HFF-Myc (cell line): ENCODE measurements at regions not wholly inside any gene's neighbourhood (a gene's known extent, or its start where the extent isn't known, plus 50 kb on each side); places are given as distances from the start of the nearest gene placed in this dataset.

Experiments used
- DNase-seq: peaks from one replicate; pipeline ENCODE4 v3.0.0-alpha.2; 2011; ENCODE audit warnings: low read depth; ENCODE audit errors: extremely low read depth
- H3K4me3 ChIP-seq: replicated peaks from 2 replicates; pipeline ENCODE4 v1.5.1; 2011; ENCODE audit warnings: low read depth, mild to moderate bottlenecking, control low read depth, low read length
- CTCF ChIP-seq: IDR thresholded peaks from 2 replicates; pipeline ENCODE4 v1.5.1; 2012; ENCODE audit warnings: mild to moderate bottlenecking, low read depth, low read length, control low read depth; ENCODE audit errors: missing control alignments

- no peak for TF ChIP-seq CTCF
- DNase-seq = no peak
- H3K4me3 ChIP-seq = no peak overlapping the region
Measured at GRCh38 chr2:56542213-56542612, 358.4 kb downstream of the CCDC85A start.

DNA sequence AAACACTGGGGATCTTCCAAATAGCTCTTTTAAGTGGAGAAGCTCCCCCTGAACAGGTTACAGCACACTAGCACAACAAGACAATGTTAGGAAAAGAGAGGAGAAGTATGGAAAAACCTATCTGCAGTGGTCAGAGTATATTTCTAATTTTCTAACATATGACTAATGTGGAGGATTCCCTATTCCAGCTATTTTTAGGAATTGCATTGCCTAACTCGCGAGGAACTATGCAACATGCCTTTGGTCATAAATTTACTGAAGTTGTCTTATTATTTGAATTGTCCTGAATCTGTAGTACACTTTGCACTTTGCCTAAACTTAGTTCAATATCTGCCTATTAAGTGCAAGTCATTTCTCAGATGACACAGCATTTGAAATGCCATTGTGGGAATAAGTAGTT, 381.4 kb downstream of the CCDC85A start:
- no peak for TF ChIP-seq CTCF
- no peak for DNase-seq
- no peak overlapping the region for H3K4me3 ChIP-seq

GRCh38 chr2:56571074-56571473, 387.3 kb downstream of the CCDC85A start:
- TF ChIP-seq CTCF = no peak
- no peak for DNase-seq
- no peak overlapping the region for H3K4me3 ChIP-seq

DNA sequence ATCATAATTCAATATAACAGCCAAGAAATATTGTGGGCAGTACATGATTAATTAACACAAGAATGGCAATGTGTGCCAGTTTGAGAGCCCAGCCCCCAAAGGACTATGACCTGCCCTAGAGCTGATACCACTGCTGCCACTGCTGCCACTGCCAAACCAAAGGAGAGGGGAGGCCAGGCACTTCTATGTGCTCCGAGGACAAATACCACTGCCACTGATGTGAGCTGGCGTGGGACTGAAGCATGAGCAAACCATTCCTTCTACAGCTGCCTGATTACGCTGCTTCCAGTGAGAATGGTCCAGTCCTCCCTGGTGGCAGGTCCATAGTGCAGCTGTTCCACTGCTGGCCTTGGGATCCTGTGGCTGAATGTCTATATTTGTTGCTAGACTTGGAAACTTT, 392.2 kb downstream of the CCDC85A start:
- no peak for DNase-seq
- no peak overlapping the region for H3K4me3 ChIP-seq
- TF ChIP-seq CTCF = no peak

DNA sequence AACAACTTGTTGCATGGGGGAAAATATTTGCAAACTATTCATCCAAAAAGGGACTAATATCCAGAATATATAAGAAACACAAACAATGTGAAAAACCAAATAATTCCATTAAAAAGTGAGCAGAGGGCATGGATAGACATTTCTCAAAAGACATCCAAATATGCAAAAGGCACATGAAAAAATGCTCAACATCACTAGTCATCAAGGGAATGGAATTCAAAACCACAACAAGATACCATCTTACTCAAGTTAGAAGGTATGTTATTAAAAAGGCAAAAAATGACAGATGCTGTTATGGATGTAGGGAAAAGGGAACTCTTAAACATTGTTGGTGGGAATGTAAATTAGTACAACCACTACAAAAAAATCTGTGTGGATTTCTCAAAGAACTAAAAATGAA, 396.5 kb downstream of the CCDC85A start:
- DNase-seq = no peak
- H3K4me3 ChIP-seq = no peak overlapping the region
- TF ChIP-seq CTCF = no peak

GRCh38 chr2:56582570-56582969, 398.8 kb downstream of the CCDC85A start:
- no peak for DNase-seq
- no peak for TF ChIP-seq CTCF
- no peak overlapping the region for H3K4me3 ChIP-seq

DNA sequence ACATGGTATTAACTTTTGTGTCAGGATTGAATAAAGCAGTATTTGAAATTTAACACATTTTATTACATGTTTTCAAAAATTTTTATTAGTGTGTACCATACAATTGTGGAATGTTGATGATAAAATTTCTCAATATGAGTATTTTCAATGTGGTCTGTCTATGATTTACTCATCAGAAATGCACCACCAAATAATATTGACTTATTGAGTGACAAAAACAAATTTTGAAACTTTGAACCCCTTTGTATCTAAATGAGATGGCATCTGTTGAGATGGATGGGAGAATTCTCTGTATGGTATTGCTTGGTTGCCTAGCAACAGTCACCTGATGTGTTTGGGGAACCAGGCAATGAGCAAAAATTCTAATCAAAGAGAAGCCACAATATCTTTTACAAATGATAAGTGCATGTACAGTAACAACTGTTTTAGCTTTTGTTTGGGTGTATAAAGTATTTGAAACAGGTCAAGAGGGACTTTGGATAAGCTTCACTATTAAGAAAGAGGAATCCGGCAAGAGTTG, 400.1 kb downstream of the CCDC85A start:
- no peak for DNase-seq
- H3K4me3 ChIP-seq = no peak overlapping the region
- no peak for TF ChIP-seq CTCF
